HS-5 (cell line): ENCODE measurements at regions not wholly inside any gene's neighbourhood (a gene's known extent, or its start where the extent isn't known, plus 50 kb on each side); places are given as distances from the start of the nearest gene placed in this dataset.

ENCODE experiments used
- DNase-seq: peaks from one replicate; pipeline ENCODE4 v3.0.0-alpha.2; 2012; ENCODE audit warnings: low read depth

GRCh38 chr5:38029397-38030065, 189.7 kb upstream of the GDNF start:
- no peak for DNase-seq

- DNase-seq: peak; percentile 10
These were observed 184.0 kb upstream of the GDNF start for GRCh38 chr5:38023799-38024198.

GRCh38 chr5:38023371-38023770, 183.5 kb upstream of the GDNF start:
- DNase-seq: no peak

- no peak for DNase-seq
These were observed 182.8 kb upstream of the GDNF start for GRCh38 chr5:38022631-38023030.

GRCh38 chr5:38018016-38018415, 178.2 kb upstream of the GDNF start:
- no peak for DNase-seq

- DNase-seq: no peak
These were observed 173.3 kb upstream of the GDNF start for GRCh38 chr5:38013107-38013506.

- DNase-seq: no peak
These were observed 171.9 kb upstream of the GDNF start for GRCh38 chr5:38011668-38012188.

- DNase-seq: no peak
These were observed 170.0 kb upstream of the GDNF start for GRCh38 chr5:38009749-38010358.

GRCh38 chr5:38008198-38008597, 168.4 kb upstream of the GDNF start:
- DNase-seq: no peak

- no peak for DNase-seq
These were observed 159.8 kb upstream of the GDNF start for GRCh38 chr5:37999593-37999992.

GRCh38 chr5:37996918-37997317, 157.1 kb upstream of the GDNF start:
- no peak for DNase-seq

- DNase-seq: no peak
These were observed 154.9 kb upstream of the GDNF start for GRCh38 chr5:37994729-37995128.

GRCh38 chr5:37991301-37992299, 151.8 kb upstream of the GDNF start:
- DNase-seq: no peak

GRCh38 chr5:37989884-37990283, 150.0 kb upstream of the GDNF start:
- no peak for DNase-seq

GRCh38 chr5:37988454-37989046, 148.7 kb upstream of the GDNF start:
- DNase-seq: no peak

GRCh38 chr5:37984300-37984699, 144.5 kb upstream of the GDNF start:
- no peak for DNase-seq

- DNase-seq: no peak
These were observed 143.6 kb upstream of the GDNF start for GRCh38 chr5:37983463-37983862.

- no peak for DNase-seq
These were observed 139.7 kb upstream of the GDNF start for GRCh38 chr5:37979559-37979958.

- no peak for DNase-seq
These were observed 135.7 kb upstream of the GDNF start for GRCh38 chr5:37975531-37975930.

- DNase-seq: no peak
These were observed 131.7 kb upstream of the GDNF start for GRCh38 chr5:37971483-37972024.

GRCh38 chr5:37966871-37967270, 127.0 kb upstream of the GDNF start:
- DNase-seq: no peak

- no peak for DNase-seq
These were observed 126.5 kb upstream of the GDNF start for GRCh38 chr5:37966291-37966690.
